ENCODE measurements at regions not wholly inside any gene's neighbourhood (a gene's known extent, or its start where the extent isn't known, plus 50 kb on each side); places are given as distances from the start of the nearest gene placed in this dataset.

DNA sequence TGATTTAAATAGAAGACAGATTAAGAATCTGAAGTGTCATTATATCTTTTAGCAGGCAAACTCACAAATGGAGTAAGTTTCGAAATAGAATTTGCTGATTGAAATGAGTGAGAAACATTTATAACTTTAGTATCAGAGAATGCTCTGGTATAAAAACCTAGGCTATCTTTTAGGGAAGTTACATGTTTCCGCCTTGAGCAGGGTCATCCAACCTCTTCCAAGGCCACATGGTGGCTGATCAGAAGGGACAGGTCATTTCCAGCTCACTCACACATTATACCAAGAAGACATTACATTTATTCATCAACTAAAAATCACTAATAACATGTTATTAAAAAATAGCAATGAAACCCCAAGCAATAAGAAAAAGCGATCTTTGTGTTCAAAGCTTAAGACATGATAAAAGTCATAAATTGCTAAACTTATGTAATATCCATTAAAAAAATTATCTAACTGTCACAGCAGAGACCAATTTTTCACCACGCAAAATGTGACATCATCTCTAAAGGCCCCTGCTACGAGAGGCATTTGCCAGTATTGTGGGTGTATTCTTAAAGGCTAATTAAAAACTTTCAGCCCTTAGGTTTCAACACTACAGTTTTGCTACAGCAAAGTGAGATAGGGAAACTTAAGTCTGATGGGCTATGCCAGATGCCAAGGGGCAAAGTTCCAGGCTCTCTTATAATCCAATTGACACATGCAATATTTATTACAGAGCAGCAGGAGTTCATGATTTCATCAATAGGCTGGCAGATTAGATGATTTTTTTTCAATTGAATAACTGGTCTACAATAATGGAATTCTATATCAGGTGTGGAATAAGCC, 240.4 kb upstream of the TBL1XR1 start:
- Histone ChIP-seq H3F3A (ENCODE audit: low read length, unreplicated experiment) (no peaks in the 10 kb centered on the region), H3K4me3 (ENCODE audit: low read length) (no peak overlapping the region), H3K4me2 (ENCODE audit: low read length) (no peak overlapping the region), H3K9me3 (ENCODE audit: low read length) (no peaks in the 10 kb centered on the region), H3K9me2 (replicated peaks; ENCODE audit: low read length) (no peaks in the 10 kb centered on the region), H2AFZ (ENCODE audit: low read length) (no peak overlapping the region), H3K27me3 (ENCODE audit: low read length) (no peaks in the 10 kb centered on the region), H3K27ac (ENCODE audit: low read length) (no peak overlapping the region), H3K36me3 (ENCODE audit: low read depth, low read length) (no peaks in the 10 kb centered on the region), H3K9ac (ENCODE audit: low read length) (no peak overlapping the region), H3K79me2 (ENCODE audit: low read length) (no peaks in the 10 kb centered on the region), H4K20me1 (ENCODE audit: low read length) (no peaks in the 10 kb centered on the region), H3K4me1 (ENCODE audit: insufficient read depth, low read length) (peaks cover 14% of the 10 kb centered on the region)
- TF ChIP-seq EZH2phosphoT487 (IDR thresholded peaks at IDR 0.05; ENCODE audit: borderline replicate concordance, low read length): no peak
- TF ChIP-seq CTCF (conservative IDR thresholded peaks at IDR 0.05; ENCODE audit: low read depth, low read length): no peak
- no peak for TF ChIP-seq EZH2 (IDR thresholded peaks at IDR 0.05; ENCODE audit: low read length, unreplicated experiment)
- BruUV-seq (replicated peaks): no TSS peak
- CTCF ChIA-PET: no interaction called here
- ATAC-seq (no peak), DNase-seq (no peak)
- intact Hi-C loops (cut with micrococcal nuclease): no loop called here
- POLR2A ChIA-PET (ENCODE audit: unreplicated experiment): no interaction called here

GRCh38 chr3:177438596-177439220, 241.4 kb upstream of the TBL1XR1 start:
- Histone ChIP-seq H2AFZ (ENCODE audit: low read length) (no peak overlapping the region), H3K4me2 (ENCODE audit: low read length) (no peak overlapping the region), H4K20me1 (ENCODE audit: low read length) (no peaks in the 10 kb centered on the region), H3K9ac (ENCODE audit: low read length) (no peak overlapping the region), H3K9me2 (replicated peaks; ENCODE audit: low read length) (no peaks in the 10 kb centered on the region), H3F3A (ENCODE audit: low read length, unreplicated experiment) (no peaks in the 10 kb centered on the region), H3K9me3 (ENCODE audit: low read length) (no peaks in the 10 kb centered on the region), H3K4me3 (ENCODE audit: low read length) (no peak overlapping the region), H3K36me3 (ENCODE audit: low read depth, low read length) (no peaks in the 10 kb centered on the region), H3K27ac (ENCODE audit: low read length) (no peak overlapping the region), H3K79me2 (ENCODE audit: low read length) (no peaks in the 10 kb centered on the region), H3K4me1 (ENCODE audit: insufficient read depth, low read length) (peaks cover 20% of the 10 kb centered on the region), H3K27me3 (ENCODE audit: low read length) (no peaks in the 10 kb centered on the region)
- CTCF ChIA-PET: no interaction called here
- no TSS peak for BruUV-seq (replicated peaks)
- POLR2A ChIA-PET (ENCODE audit: unreplicated experiment): no interaction called here
- ATAC-seq (no peak), DNase-seq (peak; percentile 28)
- intact Hi-C loops (cut with micrococcal nuclease): no loop called here
- TF ChIP-seq CTCF (conservative IDR thresholded peaks at IDR 0.05; ENCODE audit: low read depth, low read length): no peak
- TF ChIP-seq EZH2 (IDR thresholded peaks at IDR 0.05; ENCODE audit: low read length, unreplicated experiment): no peak
- no peak for TF ChIP-seq EZH2phosphoT487 (IDR thresholded peaks at IDR 0.05; ENCODE audit: borderline replicate concordance, low read length)

DNA sequence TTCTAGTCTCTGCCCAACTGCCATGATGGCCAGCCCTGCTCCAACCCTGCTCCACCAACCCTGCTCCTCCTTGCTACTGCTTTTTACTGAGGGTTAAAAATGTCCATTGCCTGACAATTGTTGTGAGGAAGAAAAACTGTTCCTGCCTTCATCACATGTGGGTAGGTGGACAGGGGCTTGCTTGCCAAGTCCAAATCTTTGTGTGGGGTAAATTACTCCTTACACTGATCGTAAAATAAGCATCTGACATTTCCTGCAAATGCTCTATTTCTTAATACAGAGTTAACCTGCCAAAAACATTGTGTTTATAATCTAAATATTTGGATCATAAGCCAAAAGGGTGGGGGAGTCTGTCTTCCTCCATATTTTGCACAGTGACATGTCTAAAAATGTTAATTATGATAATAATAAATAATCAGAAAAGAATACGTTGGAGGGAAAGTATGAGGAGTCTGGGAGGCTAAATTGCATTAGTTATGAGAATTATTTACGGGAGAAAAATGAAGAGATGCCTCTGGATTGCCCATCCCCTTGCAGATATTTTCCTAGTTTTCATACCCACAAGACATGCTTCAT, 242.5 kb upstream of the TBL1XR1 start:
- no peak for ATAC-seq
- H3K4me1 ChIP-seq (ENCODE audit: insufficient read depth, low read length): peaks cover 20% of the 10 kb centered on the region
- no peak overlapping the region for H3K9ac ChIP-seq (ENCODE audit: low read length)
- BruUV-seq (replicated peaks): no TSS peak
- ChIA-PET POLR2A (ENCODE audit: unreplicated experiment) (no interaction called here), CTCF (no interaction called here)
- no peak for DNase-seq
- no peaks in the 10 kb centered on the region for H3K27me3 ChIP-seq (ENCODE audit: low read length)
- H4K20me1 ChIP-seq (ENCODE audit: low read length): no peaks in the 10 kb centered on the region
- H3K36me3 ChIP-seq (ENCODE audit: low read depth, low read length): no peaks in the 10 kb centered on the region
- no peaks in the 10 kb centered on the region for H3K9me2 ChIP-seq (replicated peaks; ENCODE audit: low read length)
- intact Hi-C loops (cut with micrococcal nuclease): no loop called here
- no peak for TF ChIP-seq CTCF (conservative IDR thresholded peaks at IDR 0.05; ENCODE audit: low read depth, low read length)
- H3K79me2 ChIP-seq (ENCODE audit: low read length): no peaks in the 10 kb centered on the region
- no peak overlapping the region for H2AFZ ChIP-seq (ENCODE audit: low read length)
- H3K27ac ChIP-seq (ENCODE audit: low read length): no peak overlapping the region
- no peaks in the 10 kb centered on the region for H3K9me3 ChIP-seq (ENCODE audit: low read length)
- no peaks in the 10 kb centered on the region for H3F3A ChIP-seq (ENCODE audit: low read length, unreplicated experiment)
- no peak overlapping the region for H3K4me3 ChIP-seq (ENCODE audit: low read length)
- no peak overlapping the region for H3K4me2 ChIP-seq (ENCODE audit: low read length)

Data from PC-3 (cell line).